ENCODE measurements at regions not wholly inside any gene's neighbourhood (a gene's known extent, or its start where the extent isn't known, plus 50 kb on each side); places are given as distances from the start of the nearest gene placed in this dataset.

DNA sequence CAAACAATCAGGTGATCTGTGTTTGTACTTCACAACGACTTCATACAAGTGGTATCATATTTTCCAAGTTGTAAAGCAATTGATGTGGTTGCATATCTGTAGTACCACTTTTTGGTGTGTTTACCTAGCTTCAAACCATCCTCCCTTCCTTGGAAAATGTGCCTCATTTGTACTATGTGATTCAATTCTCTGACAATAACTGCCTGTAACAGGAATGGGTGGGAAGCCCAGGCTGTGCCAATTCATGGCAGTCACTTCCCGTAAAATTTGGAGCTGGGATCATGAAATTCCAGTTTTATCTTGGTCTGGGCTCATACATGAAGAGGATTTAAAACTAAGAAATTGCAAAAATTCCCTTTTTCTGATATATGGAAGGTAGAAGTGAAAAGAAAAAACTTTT, 250.1 kb downstream of the DIO2 start:
- no peak for DNase-seq (ENCODE audit: low spot score)

DNA sequence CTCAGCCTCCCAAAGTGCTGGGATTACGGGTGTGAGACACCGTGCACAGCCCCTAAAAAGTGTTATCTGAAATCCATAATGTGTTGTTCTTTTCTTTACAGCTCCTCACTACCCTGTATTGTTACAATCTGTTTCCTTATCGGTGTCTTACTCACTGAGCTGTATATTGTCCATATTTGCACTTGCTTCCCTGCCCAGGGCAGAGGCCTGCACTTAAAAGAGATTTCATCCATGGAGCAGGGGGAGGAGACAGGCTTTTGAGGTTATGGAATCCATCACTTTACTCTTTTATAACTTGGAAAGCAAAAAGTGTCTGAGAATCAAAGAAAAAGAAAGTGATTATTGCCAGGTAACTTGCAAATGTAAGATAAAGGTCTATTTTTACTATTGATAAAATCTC, 251.0 kb downstream of the DIO2 start:
- DNase-seq (ENCODE audit: low spot score): no peak

DNA sequence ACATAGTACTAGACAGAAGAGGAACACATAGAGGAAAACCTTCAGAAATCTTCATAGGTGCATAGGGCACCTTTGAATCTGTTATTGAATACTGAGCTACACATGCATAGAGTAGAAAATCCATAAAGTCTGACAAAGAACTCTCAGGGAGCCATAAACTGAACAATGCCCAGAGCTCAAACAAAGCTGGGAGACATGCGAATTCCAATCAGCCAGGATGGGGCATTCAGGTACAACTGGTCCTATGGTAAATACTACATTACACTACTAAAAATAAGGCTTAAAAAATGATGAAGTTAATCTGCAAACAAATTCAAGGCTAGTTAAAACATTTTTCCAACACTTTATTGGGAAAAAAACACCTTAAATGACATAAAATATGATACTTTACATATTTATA, 259.7 kb downstream of the DIO2 start:
- no peak for DNase-seq (ENCODE audit: low spot score)

DNA sequence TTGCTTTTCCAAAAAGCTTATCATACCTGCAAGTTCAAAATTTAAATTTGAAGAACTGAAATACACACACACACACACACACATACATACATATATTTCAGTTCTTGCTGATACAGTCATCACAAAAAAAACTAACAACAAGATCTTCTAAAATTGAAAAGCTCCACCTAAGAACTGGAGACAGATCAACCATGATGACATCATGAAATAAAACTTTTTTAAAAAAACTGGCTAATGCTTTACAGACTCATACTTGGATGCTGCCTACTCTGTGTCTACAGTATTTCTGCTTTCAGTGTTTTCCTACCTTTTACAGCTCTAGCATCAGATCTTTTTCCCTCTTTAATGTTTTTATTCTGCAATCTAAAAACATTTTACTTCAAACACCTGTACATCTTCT, 261.4 kb downstream of the DIO2 start:
- DNase-seq (ENCODE audit: low spot score): no peak

DNA sequence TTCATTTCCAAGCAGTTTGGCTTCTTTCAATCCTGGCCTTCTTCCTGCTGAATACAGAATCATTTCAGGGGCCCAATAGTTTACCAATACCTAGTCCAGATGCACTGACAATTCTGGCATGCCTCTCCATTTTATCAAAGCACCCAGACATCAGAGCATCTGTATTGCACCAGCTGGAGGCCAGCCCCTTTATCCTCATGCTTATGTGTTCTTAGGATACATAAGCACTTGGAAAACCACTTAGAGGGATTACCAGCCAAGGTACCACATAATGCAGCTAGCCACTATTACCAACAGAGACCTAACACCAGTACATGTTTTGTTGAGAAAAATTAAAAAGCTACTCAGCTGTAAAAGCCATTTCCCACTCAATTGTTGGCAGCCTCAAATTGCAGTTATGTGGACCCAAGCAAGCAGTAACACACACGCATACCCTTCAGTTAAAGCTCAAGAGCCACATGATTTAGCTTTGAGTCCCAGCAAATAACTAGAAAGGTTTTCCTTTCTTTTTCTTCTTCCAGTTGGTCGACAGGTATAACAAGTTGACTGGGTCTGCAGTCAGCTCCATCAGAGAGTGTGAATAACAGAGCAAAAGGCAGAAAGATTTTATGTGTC, 263.8 kb downstream of the DIO2 start:
- no peak for DNase-seq (ENCODE audit: low spot score)

DNA sequence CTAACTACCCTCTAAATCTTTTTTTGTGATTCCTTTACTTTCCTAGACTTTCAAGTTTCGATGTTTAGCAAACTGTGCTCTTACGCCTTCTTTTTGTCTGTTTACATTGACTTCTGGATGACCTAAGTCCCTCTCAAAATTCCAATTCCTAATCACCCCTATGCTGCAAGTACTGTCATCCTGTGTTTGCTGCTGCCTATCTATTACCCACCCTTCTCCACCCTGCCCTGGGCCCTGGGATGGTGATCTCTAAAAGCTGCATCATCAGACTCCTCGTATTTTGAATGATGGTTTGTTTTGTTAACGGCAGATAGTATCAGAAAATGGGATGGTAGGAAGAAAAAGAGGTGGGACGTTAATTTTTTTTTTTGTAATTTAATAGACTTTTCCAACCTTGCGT, 272.1 kb downstream of the DIO2 start:
- DNase-seq (ENCODE audit: low spot score): no peak

DNA sequence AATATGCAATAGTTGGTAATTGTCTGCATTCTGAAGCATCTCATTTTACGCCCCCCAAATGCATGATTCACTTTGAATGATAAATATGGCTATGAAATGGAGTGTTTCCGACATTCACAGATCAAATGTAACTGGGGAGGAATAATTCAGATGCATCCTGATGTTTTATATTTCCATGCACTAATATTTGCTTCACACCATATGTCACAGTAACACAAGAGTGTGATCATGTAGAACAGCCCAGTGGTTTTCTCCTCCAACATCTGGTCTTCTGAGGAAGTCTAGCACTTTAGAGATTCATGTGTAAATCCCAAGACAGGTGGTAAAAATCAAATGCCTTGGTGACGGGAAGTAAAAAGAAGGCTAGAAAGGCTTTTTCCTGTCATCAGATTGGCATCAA, 273.1 kb downstream of the DIO2 start:
- DNase-seq (ENCODE audit: low spot score): no peak

DNA sequence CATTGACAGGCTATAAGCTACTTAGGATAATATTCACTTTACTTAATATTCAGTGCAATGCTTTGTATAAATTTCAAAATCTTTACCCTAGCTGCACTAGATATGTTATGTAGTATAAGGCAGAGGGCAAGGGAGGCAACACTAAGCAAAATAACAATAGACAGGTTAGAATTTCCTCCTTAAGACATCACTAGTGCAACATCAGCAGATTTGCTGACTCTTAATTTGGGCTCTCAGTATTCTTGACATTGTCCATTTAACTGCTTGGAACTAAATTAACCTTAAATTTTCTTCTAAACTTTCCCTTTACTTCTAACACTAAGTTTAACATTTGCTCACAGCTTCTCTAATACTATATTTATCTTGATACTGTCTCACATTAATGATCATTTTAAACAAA, 273.9 kb downstream of the DIO2 start:
- no peak for DNase-seq (ENCODE audit: low spot score)

DNA sequence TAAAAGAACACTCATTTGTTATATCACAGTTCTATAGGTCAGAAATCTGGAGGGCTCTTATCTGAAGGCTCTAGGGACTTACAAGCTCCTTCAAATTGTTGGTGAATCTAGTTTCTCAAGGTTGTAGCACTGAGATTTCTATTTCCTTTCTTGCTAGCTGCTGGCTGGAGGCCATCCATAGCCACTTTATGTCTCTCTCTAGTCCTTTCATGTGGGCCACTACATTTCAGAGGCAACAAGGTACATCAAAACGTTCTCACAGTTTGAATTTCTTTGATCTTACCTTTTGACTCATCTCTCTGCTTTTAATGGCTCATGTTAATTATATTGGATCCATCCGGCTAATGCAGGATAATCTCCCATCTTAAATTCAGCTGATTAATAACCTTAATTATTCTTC, 286.8 kb downstream of the DIO2 start:
- no peak for DNase-seq (ENCODE audit: low spot score)

DNA sequence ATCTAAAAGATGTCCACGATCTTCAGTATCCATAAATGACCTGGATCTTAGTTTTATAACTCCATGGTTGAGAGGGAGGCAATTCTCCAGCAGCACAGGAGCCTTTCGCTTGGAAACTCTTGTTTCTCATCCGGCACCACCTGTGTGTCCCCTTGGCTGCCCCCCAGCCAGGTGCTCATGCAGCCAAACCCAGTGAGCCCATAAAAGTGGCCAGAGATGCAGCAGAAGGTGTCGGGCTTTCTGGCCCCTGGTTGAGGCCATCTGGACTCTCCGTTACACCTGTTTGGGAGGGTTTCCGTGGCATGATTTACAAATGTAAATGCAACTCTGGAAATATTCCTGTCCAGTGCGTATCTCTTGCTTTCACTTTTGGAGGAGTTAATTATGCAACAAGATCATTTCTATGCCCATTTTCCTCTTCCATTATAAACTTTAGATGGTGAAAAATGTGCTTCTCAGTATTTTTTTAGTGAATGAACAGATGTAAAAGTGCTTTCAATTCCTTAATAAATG, 291.1 kb downstream of the DIO2 start:
- DNase-seq (ENCODE audit: low spot score): peak; percentile 97
